KOPT-K1 (cell line): ENCODE measurements at regions not wholly inside any gene's neighbourhood (a gene's known extent, or its start where the extent isn't known, plus 50 kb on each side); places are given as distances from the start of the nearest gene placed in this dataset.
"Not testable (repeated sequence)": the region's sequence is repeated elsewhere in the genome, so short reads cannot be mapped to it uniquely, and the experiment has no call there.

Experiments
- H3K27ac ChIP-seq: fragments of 200-600 bp; sonication (generic); 2 replicates; pipeline ENCODE4 v1.5.1; 2016; ENCODE audit warnings: antibody characterized with exemption, mild to moderate bottlenecking, low read depth, low read length; ENCODE audit not compliant: poor library complexity, severe bottlenecking
- H3K36me3 ChIP-seq: fragments of 200-600 bp; sonication (generic); 2 replicates; pipeline ENCODE4 v1.5.1; 2017; ENCODE audit warnings: antibody characterized with exemption, mild to moderate bottlenecking, low read length, moderate library complexity; ENCODE audit not compliant: insufficient read depth
- H3K9me3 ChIP-seq: fragments of 200-600 bp; sonication (generic); 2 replicates; pipeline ENCODE4 v1.5.1; 2017; ENCODE audit warnings: antibody characterized with exemption, low read length, mild to moderate bottlenecking; ENCODE audit not compliant: insufficient read depth, poor library complexity, severe bottlenecking

DNA sequence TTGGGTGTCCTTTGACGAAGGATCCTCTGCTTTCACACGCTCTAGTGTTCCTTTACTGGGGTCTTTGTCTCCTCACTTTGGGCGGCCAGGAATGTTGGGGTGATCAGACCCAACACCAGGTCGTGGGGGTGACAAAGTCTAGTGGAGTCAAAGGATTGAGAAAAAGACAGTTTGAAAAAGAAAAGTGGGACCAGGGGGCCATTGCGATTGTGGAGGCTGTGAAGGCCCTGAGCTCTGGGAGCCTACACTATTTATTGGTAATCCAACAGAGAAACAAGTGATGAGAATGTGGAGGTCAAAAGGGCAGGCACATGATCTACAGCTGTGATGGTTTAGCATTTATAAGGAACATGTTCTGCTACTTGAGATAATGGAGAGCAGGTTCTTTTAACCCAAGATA lies 287.1 kb upstream of the MTPN start:
- not testable (repeated sequence) for H3K27ac ChIP-seq, H3K36me3 ChIP-seq
- peaks cover 40% of the 10 kb centered on the region for H3K9me3 ChIP-seq

DNA sequence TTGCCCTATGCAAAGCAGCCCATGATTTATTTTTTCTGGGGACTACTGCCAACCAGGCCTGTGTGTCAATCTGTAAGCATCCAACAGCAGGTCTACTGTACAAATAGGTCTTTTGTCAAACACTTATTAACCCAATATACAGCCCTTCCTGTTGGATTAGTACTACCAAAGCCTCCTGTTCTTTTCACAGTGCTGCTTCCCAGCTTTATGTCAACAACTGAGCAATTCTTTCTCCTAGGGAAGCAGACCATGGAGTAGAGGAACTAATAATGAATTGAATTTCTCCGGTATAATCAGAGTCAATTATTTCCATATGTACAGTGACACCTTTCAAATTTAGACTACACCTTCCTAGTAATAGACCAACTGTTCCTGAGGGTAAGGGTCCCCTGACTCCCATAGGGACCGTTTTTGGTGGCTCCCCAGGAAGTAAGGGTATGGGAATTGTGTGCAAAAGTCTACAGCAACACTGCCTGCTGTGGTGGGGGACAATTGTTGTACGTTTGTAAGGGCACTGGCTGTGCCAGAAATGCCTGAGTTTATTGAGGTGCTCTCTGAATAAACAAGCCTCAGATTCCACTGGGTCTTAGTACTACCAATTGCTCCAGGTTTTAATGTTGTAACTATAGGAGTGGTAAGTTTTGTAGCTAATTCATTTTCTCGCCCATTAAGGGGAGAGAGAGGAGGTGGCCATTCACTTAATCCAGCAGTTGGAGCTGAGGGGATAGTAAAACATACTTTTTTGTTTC lies 286.1 kb upstream of the MTPN start:
- not testable (repeated sequence) for H3K36me3 ChIP-seq, H3K27ac ChIP-seq
- H3K9me3 ChIP-seq = peaks cover 37% of the 10 kb centered on the region

DNA sequence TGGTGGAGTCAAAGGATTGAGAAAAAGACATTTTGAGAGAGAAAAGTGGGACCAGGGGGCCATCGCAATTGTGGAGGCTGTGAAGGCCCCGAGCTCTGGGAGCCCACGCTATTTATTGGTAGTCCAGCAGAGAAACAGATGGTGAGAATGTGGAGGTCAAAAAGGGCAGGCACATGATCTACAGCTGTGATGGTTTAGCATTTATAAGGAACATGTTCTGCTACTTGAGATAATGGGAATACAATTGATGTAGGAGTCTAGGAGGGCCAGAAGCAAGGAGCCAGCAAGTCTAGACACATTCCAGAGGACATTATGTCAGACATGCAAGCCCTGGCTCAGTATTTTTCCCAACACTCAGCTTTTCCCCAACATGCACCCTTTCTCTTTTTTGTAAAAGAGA lies 283.4 kb upstream of the MTPN start:
- H3K9me3 ChIP-seq = peaks cover 36% of the 10 kb centered on the region
- H3K36me3 ChIP-seq, H3K27ac ChIP-seq: not testable (repeated sequence)

DNA sequence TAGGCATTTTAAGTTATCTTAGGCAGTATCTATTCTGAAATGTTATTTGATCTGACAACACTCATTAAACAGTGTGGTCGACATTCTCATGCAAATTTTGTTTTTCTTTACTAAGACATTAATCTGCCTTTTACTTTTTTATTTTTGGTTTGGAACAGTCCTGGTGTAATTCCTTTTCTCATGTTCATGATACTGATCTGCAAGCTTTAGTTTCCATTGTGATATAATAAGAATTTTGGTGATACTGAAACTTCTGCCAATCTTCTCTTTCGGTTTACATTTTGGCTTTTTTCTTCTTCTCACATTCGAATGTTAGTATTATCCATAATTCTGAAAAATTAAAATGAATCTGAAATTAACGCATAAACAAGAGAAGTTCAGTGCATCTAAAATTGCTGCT lies 281.9 kb upstream of the MTPN start:
- no peak overlapping the region for H3K27ac ChIP-seq
- peaks cover 22% of the 10 kb centered on the region for H3K9me3 ChIP-seq
- no peaks in the 10 kb centered on the region for H3K36me3 ChIP-seq

DNA sequence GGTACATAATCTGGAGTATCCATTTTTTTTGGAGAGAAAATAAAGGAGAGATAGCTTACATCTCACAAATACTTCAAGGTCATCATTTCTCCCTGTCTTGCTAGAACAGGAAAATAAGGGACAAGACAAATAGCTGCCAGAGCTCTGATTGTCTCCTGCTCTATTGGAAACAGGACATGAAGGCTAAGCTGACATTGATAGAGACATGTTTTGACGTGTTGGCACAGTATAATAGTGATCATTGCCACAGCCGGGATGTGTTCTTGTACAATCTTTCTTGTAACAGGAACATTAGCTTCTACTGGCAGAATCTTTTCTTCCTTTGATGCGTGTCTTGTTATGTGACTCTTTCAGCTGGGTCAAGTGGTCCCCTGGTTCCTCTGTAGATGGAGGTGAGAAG lies 279.3 kb upstream of the MTPN start:
- Histone ChIP-seq H3K36me3 (no peaks in the 10 kb centered on the region), H3K9me3 (peaks cover 17% of the 10 kb centered on the region), H3K27ac (no peak overlapping the region)

- H3K9me3 ChIP-seq = no peaks in the 10 kb centered on the region
- H3K27ac ChIP-seq = no peak overlapping the region
- no peaks in the 10 kb centered on the region for H3K36me3 ChIP-seq
These were observed 277.0 kb upstream of the MTPN start for GRCh38 chr7:136254148-136254547.

- Histone ChIP-seq H3K36me3 (no peaks in the 10 kb centered on the region), H3K27ac (no peak overlapping the region), H3K9me3 (no peaks in the 10 kb centered on the region)
These were observed 274.7 kb upstream of the MTPN start for GRCh38 chr7:136251826-136252225.

DNA sequence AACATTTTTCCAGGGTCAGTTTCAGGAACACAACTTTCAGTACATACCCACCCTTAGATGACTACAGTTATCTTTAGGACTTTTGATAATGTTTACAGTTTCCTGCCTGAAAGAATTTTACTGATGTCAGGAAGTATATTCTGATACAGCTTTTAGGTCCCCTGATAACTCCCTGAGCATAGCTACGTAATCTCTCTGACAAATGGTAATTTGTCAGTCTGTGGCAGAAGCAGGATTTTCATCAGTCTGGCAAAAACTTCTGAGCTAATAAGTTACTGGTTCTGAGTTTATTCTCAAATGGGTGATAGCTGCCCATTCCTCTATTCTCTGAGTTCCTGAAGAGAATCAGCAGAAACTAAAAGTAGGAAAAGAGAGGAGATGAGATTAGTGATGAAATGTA lies 270.1 kb upstream of the MTPN start:
- Histone ChIP-seq H3K9me3 (no peaks in the 10 kb centered on the region), H3K36me3 (no peaks in the 10 kb centered on the region), H3K27ac (no peak overlapping the region)

GRCh38 chr7:136245327-136246004 lies 268.3 kb upstream of the MTPN start:
- H3K36me3 ChIP-seq = no peaks in the 10 kb centered on the region
- no peak overlapping the region for H3K27ac ChIP-seq
- no peaks in the 10 kb centered on the region for H3K9me3 ChIP-seq

GRCh38 chr7:136234040-136234439 lies 256.9 kb upstream of the MTPN start:
- Histone ChIP-seq H3K9me3 (peaks cover 27% of the 10 kb centered on the region), H3K27ac (no peak overlapping the region), H3K36me3 (no peaks in the 10 kb centered on the region)

DNA sequence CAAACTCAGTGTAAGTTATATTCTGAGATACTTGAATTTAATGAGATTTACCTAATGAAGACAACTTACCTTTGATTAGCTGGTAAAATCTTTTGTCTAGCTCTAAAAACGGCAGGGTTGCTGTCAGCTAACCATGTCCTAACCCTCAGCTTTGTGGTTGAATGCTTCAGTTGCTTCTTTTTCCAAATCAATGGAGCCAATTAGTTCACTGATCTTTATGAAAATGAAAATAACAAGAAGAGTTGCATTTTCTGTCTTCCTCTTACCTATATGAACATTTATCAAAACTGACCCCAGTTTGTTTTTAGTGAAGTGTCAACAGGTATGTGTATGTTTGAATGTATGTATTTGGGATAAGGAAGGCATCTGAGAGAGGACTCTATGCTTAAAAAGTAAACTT lies 253.1 kb upstream of the MTPN start:
- Histone ChIP-seq H3K27ac (no peak overlapping the region), H3K9me3 (peaks cover 11% of the 10 kb centered on the region), H3K36me3 (no peaks in the 10 kb centered on the region)

- H3K36me3 ChIP-seq = no peaks in the 10 kb centered on the region
- peaks cover 10% of the 10 kb centered on the region for H3K9me3 ChIP-seq
- H3K27ac ChIP-seq = no peak overlapping the region
These were observed 252.6 kb upstream of the MTPN start for GRCh38 chr7:136229790-136230189.

DNA sequence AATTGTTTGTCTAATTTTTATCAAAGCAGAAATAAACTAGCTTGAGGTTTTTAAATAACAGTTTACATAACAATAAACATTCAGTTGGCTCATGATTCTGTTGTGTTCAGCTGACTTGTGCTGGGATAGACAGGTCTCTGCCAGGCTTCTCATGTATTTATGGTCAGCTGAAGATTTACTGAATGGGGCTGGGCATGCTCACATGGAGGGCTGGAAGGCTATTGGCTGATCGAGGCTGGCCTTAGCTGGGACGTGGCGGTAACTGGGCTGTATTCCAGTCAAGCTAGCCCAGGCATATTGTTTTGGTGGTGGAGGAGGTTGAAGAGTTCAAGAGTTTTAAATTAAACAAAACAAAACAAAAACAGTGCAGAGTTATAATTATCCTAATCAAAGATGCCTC lies 251.0 kb upstream of the MTPN start:
- Histone ChIP-seq H3K27ac (no peak overlapping the region), H3K36me3 (no peaks in the 10 kb centered on the region), H3K9me3 (peaks cover 10% of the 10 kb centered on the region)

DNA sequence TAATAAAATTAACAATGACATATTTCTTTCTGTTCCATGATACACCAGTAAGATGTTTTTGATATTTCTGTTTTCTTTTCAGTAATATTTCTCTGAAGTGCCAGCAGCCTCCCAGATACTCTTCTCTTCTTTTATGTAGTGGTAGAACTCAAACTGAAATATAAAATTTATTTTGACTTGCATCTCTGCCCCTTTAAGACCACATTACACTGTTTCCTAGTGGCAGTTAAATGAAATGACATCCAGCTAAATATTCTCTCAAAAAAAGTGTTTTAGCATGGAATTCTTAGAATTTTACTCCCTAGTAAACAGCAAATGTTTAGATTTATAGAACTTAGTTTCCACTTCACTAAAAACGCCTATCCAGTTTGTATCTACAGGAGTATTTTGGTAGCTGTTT lies 237.2 kb upstream of the MTPN start:
- no peak overlapping the region for H3K27ac ChIP-seq
- no peaks in the 10 kb centered on the region for H3K9me3 ChIP-seq
- H3K36me3 ChIP-seq = no peaks in the 10 kb centered on the region

DNA sequence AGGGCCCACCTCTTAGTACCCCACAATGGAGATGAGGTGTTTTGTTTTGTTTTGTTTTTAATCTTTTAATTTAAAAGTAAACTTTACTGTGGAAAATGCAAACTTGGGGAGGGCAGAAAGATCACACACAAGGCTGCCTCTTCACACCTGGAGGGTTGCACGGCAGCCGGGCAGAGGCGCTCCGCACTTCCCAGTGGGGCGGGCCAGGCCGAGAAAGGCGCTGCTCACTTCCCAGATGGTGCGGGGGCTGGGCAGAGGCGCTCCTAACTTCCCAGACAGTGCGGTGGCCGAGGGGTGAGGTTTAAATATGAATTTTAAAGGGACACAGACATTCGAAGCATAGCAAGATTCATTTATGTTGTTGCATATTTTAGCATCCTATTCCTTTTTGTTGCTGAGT lies 235.9 kb upstream of the MTPN start:
- no peaks in the 10 kb centered on the region for H3K9me3 ChIP-seq
- no peak overlapping the region for H3K27ac ChIP-seq
- H3K36me3 ChIP-seq = no peaks in the 10 kb centered on the region

- no peak overlapping the region for H3K27ac ChIP-seq
- H3K9me3 ChIP-seq = no peaks in the 10 kb centered on the region
- H3K36me3 ChIP-seq = no peaks in the 10 kb centered on the region
These were observed 233.5 kb upstream of the MTPN start for GRCh38 chr7:136210664-136211063.
